Neural progenitor cell (in vitro differentiated cells): ENCODE measurements at regions not wholly inside any gene's neighbourhood (a gene's known extent, or its start where the extent isn't known, plus 50 kb on each side); places are given as distances from the start of the nearest gene placed in this dataset.
"Not testable (repeated sequence)": the region's sequence is repeated elsewhere in the genome, so short reads cannot be mapped to it uniquely, and the experiment has no call there.

Source experiments
- DNase-seq: peaks from one replicate; pipeline ENCODE4 v3.0.0-alpha.2; 2016; ENCODE audit warnings: low spot score
- H2AFZ ChIP-seq: fragments of 200-600 bp; sonication (generic); replicated peaks from 2 replicates; pipeline ENCODE4 v1.6.1; 2016; ENCODE audit warnings: antibody characterized with exemption
- H3F3A ChIP-seq: fragments of 200-600 bp; sonication (generic); 2 replicates; pipeline ENCODE4 v1.6.1; 2016; ENCODE audit warnings: antibody characterized with exemption, low read depth
- H3K27ac ChIP-seq: fragments of 200-600 bp; sonication (generic); 2 replicates; pipeline ENCODE4 v1.5.1; 2016; ENCODE audit warnings: mild to moderate bottlenecking
- H3K27me3 ChIP-seq: fragments of 200-600 bp; sonication (generic); 2 replicates; pipeline ENCODE4 v1.6.1; 2016; ENCODE audit warnings: mild to moderate bottlenecking, moderate library complexity
- H3K36me3 ChIP-seq: fragments of 200-600 bp; sonication (generic); 2 replicates; pipeline ENCODE4 v1.5.1; 2016
- H3K4me1 ChIP-seq: fragments of 200-600 bp; sonication (generic); 2 replicates; pipeline ENCODE4 v1.6.1; 2016; ENCODE audit warnings: mixed run types
- H3K4me2 ChIP-seq: fragments of 200-600 bp; sonication (generic); 2 replicates; pipeline ENCODE4 v1.6.1; 2016
- H3K4me3 ChIP-seq: fragments of 200-600 bp; sonication (generic); 2 replicates; pipeline ENCODE4 v1.5.1; 2016
- H3K79me2 ChIP-seq: fragments of 200-600 bp; sonication (generic); 2 replicates; pipeline ENCODE4 v1.6.1; 2016; ENCODE audit warnings: low read depth
- H3K9ac ChIP-seq: fragments of 200-600 bp; sonication (generic); 2 replicates; pipeline ENCODE4 v1.6.1; 2016
- H3K9me3 ChIP-seq: fragments of 200-600 bp; sonication (generic); 2 replicates; pipeline ENCODE4 v1.5.1; 2016; ENCODE audit warnings: low read depth
- H4K20me1 ChIP-seq: fragments of 200-600 bp; sonication (generic); 2 replicates; pipeline ENCODE4 v1.6.1; 2016; ENCODE audit warnings: low read depth
- H3K27ac Mint-ChIP-seq: 3 replicates; pipeline ENCODE4 v1.8.0; 2021; ENCODE audit warnings: mixed read lengths
- H3K27me3 Mint-ChIP-seq: 2 replicates; pipeline ENCODE4 v1.8.0; 2022; ENCODE audit warnings: low read depth, mild to moderate bottlenecking, inconsistent platforms, moderate library complexity, mixed read lengths; ENCODE audit not compliant: insufficient read depth
- H3K36me3 Mint-ChIP-seq: 3 replicates; pipeline ENCODE4 v1.8.0; 2021; ENCODE audit warnings: mixed read lengths
- H3K4me1 Mint-ChIP-seq: 3 replicates; pipeline ENCODE4 v1.8.0; 2021; ENCODE audit warnings: mixed read lengths
- H3K4me3 Mint-ChIP-seq: 3 replicates; pipeline ENCODE4 v1.8.0; 2021; ENCODE audit warnings: mild to moderate bottlenecking, moderate library complexity, mixed read lengths
- H3K9me3 Mint-ChIP-seq: 3 replicates; pipeline ENCODE4 v1.8.0; 2020; ENCODE audit warnings: mixed read lengths

DNA sequence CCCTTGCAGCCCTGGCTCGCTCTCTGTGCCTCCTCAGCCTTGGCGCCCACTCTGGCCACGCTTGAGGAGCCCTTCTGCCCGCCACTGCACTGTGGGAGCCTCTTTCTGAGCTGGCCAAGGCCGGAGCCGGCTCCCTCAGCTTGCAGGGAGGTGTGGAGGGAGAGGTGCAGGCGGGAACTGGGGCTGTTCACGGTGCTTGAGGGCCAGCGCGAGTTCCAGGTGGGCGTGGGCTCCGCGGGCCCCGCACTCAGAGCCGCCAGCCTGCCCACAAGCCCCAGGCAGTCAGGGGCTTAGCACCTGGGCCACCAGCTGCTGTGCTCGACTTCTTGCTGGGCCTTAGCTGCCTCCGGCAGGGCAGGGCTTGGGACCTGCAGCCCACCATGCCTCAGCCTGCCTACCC is 861.5 kb upstream of the TPTE start:
- not testable (repeated sequence) for H3K4me1 ChIP-seq, H2AFZ ChIP-seq, H3K4me1 Mint-ChIP-seq, H3K27ac ChIP-seq, H3K79me2 ChIP-seq, H3K36me3 Mint-ChIP-seq, H3K4me3 ChIP-seq, H3K27me3 Mint-ChIP-seq, DNase-seq, H3K27me3 ChIP-seq, H3K27ac Mint-ChIP-seq, H3F3A ChIP-seq, H3K4me3 Mint-ChIP-seq, H3K36me3 ChIP-seq, H4K20me1 ChIP-seq, H3K4me2 ChIP-seq, H3K9ac ChIP-seq
- H3K9me3 Mint-ChIP-seq: peaks cover 23% of the 10 kb centered on the region
- H3K9me3 ChIP-seq: peaks cover 37% of the 10 kb centered on the region

- not testable (repeated sequence) for H3K27ac ChIP-seq, H3K4me1 ChIP-seq, H4K20me1 ChIP-seq, H2AFZ ChIP-seq, H3K36me3 ChIP-seq, H3K4me3 Mint-ChIP-seq, H3K79me2 ChIP-seq, H3K4me1 Mint-ChIP-seq, H3F3A ChIP-seq, H3K27me3 Mint-ChIP-seq, H3K9ac ChIP-seq, H3K27ac Mint-ChIP-seq, DNase-seq, H3K4me2 ChIP-seq, H3K36me3 Mint-ChIP-seq, H3K9me3 Mint-ChIP-seq, H3K27me3 ChIP-seq, H3K4me3 ChIP-seq, H3K9me3 ChIP-seq
Measured at GRCh38 chr21:9663914-9664729, 857.3 kb upstream of the TPTE start.

DNA sequence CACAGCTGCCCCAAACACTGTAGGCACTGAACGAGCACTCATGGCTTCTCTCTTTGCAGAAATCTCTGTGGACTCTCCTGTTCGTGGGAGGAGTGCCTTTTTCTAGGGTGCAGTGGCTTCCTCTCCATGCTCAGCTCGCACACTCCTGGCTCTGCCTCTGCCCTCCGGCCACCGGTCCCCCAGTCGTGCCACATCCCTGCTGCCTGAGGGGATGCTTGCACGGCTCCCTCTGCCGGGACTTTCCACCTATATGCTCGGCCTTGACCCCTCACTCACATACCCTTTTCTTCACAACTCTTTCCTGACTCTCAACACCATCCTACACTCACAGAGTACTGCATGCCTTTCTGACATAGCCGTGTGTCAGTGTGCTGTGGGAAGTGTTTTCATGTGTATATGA is 845.6 kb upstream of the TPTE start:
- not testable (repeated sequence) for H3K4me1 ChIP-seq, H3K79me2 ChIP-seq, H3K9me3 ChIP-seq, H4K20me1 ChIP-seq, H3K27me3 ChIP-seq, H3F3A ChIP-seq, H2AFZ ChIP-seq, H3K4me3 ChIP-seq, H3K4me2 ChIP-seq, H3K4me1 Mint-ChIP-seq, H3K27ac ChIP-seq, H3K27ac Mint-ChIP-seq, H3K9me3 Mint-ChIP-seq, DNase-seq, H3K9ac ChIP-seq, H3K27me3 Mint-ChIP-seq, H3K36me3 Mint-ChIP-seq, H3K36me3 ChIP-seq, H3K4me3 Mint-ChIP-seq

DNA sequence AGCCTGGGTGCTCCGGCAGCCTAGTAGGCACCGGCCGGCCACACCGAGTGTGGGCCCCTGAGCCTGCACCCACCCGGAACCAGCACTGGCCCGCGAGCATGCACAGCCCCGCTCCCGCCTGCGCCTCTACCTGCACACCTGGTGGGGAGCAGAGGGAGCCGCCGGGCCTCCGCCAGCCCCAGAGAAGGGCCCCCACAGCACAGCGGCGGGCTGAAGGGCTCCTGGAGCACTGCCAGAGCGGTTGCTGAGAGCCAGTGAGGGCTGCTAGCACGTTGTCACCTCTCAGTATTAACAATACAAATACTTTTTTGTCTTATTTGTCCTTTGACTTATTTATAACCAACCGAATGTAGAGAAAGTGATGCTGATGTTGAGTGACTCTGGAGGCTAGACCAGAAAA is 842.4 kb upstream of the TPTE start:
- H3K4me2 ChIP-seq, H3K27me3 ChIP-seq, H3K9me3 Mint-ChIP-seq, H3K4me1 ChIP-seq, H3K36me3 ChIP-seq, H3F3A ChIP-seq, H3K4me1 Mint-ChIP-seq, DNase-seq, H3K4me3 ChIP-seq, H3K27ac Mint-ChIP-seq, H3K27ac ChIP-seq, H3K9me3 ChIP-seq, H3K79me2 ChIP-seq, H3K4me3 Mint-ChIP-seq, H3K9ac ChIP-seq, H3K36me3 Mint-ChIP-seq, H3K27me3 Mint-ChIP-seq, H4K20me1 ChIP-seq, H2AFZ ChIP-seq: not testable (repeated sequence)

GRCh38 chr21:9688945-9689344 is 832.4 kb upstream of the TPTE start:
- not testable (repeated sequence) for H3K9me3 ChIP-seq, H3K4me1 Mint-ChIP-seq

DNA sequence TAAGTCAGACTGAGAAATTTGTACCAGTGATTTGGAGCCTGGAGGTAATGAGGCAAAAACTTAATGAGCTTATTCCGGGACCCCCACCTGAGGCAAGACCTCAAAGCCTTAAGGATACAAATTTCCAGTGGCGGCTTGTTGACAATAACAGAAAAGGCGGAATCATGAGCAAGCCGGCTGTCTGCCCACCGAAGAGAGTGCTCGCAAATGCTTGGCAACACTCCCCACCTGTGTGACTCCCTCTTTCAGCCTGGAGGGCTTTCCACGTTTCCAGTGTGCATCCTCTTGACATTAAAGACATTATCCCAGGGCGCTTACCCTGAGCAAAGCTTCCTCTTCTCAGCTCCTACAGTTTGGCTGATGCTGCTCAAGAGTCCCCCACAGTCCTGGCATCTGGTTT is 830.4 kb upstream of the TPTE start:
- not testable (repeated sequence) for H3K79me2 ChIP-seq, H3K9me3 Mint-ChIP-seq, H3K4me3 ChIP-seq, H3K4me2 ChIP-seq, H3K4me1 ChIP-seq, H3K27me3 ChIP-seq, H3K36me3 Mint-ChIP-seq, H3K36me3 ChIP-seq, DNase-seq, H4K20me1 ChIP-seq, H3K4me1 Mint-ChIP-seq, H3K9me3 ChIP-seq, H3K27ac ChIP-seq, H3K27ac Mint-ChIP-seq, H2AFZ ChIP-seq, H3K27me3 Mint-ChIP-seq, H3K4me3 Mint-ChIP-seq, H3K9ac ChIP-seq, H3F3A ChIP-seq

More at GRCh38 chr21:9688945-9689344, 832.4 kb upstream of the TPTE start:
- H3K79me2 ChIP-seq, H3K4me1 ChIP-seq, H3K27ac ChIP-seq, DNase-seq, H3K4me2 ChIP-seq, H3K36me3 Mint-ChIP-seq, H3K27me3 ChIP-seq, H3K9ac ChIP-seq, H3F3A ChIP-seq, H3K4me3 Mint-ChIP-seq, H3K27ac Mint-ChIP-seq, H3K9me3 Mint-ChIP-seq, H2AFZ ChIP-seq, H3K27me3 Mint-ChIP-seq, H4K20me1 ChIP-seq, H3K4me3 ChIP-seq, H3K36me3 ChIP-seq: not testable (repeated sequence)

DNA sequence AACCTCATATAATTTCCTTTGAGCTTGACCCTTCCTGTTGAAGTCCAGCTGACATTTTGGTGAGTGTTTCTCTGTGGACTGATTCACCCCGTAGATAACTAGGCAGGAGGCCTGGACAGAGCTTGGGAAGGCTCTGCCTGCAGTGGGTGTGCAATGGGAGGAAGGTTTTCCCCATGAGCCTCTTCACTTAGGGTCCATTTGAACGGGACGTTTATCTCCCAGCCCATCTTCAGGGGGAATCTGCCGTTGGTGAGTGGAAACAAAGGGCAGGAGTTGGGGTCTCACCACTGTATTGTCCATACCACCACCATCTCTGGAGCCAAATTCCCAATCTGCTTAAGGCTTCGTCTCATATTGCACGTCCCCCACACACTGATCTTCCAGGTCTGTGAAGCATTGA is 825.6 kb upstream of the TPTE start:
- not testable (repeated sequence) for H3K4me1 ChIP-seq, H3K27me3 Mint-ChIP-seq, H3K4me2 ChIP-seq, H3K27ac Mint-ChIP-seq, H3K36me3 Mint-ChIP-seq, H3K4me1 Mint-ChIP-seq, H3K9ac ChIP-seq, H3K27ac ChIP-seq, H3K4me3 ChIP-seq, H3K79me2 ChIP-seq, H3K9me3 Mint-ChIP-seq, H3K9me3 ChIP-seq, DNase-seq, H4K20me1 ChIP-seq, H2AFZ ChIP-seq, H3K36me3 ChIP-seq, H3K27me3 ChIP-seq, H3K4me3 Mint-ChIP-seq, H3F3A ChIP-seq

DNA sequence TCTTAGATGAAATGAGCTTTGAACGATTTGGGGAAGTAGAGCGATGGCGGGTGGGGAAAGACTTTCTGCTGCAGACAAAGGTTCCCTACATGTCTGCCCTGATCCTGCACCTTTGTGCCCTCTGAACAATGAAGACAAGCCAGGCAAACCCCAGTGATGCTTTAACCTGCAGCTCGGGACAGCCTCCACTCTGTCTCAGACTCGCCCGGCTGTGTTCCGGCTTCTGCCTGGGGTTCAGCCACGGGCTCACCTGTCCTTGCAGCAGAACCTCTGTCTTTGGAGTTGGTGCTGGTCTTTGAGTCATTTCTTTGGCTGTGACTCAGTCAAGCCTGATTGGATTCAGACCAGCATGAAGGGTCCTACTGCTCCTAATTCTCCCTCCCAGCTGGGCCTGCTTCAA is 823.6 kb upstream of the TPTE start:
- not testable (repeated sequence) for H3K9me3 Mint-ChIP-seq, H3K4me1 ChIP-seq, H3K4me2 ChIP-seq, H4K20me1 ChIP-seq, H3F3A ChIP-seq, H2AFZ ChIP-seq, H3K9me3 ChIP-seq, H3K27ac ChIP-seq, H3K4me3 Mint-ChIP-seq, H3K36me3 ChIP-seq, H3K27ac Mint-ChIP-seq, H3K79me2 ChIP-seq, H3K27me3 Mint-ChIP-seq, H3K4me1 Mint-ChIP-seq, H3K9ac ChIP-seq, H3K27me3 ChIP-seq, H3K4me3 ChIP-seq, DNase-seq, H3K36me3 Mint-ChIP-seq
